Stomach (tissue), 4 donors: ENCODE measurements at regions not wholly inside any gene's neighbourhood (a gene's known extent, or its start where the extent isn't known, plus 50 kb on each side); places are given as distances from the start of the nearest gene placed in this dataset.
A peak's percentile ranks its signal among the peaks of the same experiment; 100 is the strongest.

ENCODE experiments used
- EP300 ChIP-seq: sonication (generic); formaldehyde crosslinking; IDR thresholded peaks from one replicate; pipeline ENCODE4 v1.6.1; 2017; ENCODE audit warnings: antibody characterized with exemption
- POLR2AphosphoS5 ChIP-seq, 3 donors: sonication (generic); formaldehyde crosslinking; IDR thresholded peaks; one replicate each; pipeline ENCODE4 v1.6.1; 2016; ENCODE audit warnings: antibody characterized with exemption in 3 of 3
- TF ChIP-seq, protein P1 (sequence below), 7 experiments: fragments of 450-650 bp in 4 of 7; fragments of 200-600 bp in 3 of 7; sonication (generic) in 3 of 7; IDR thresholded peaks; one replicate each; pipeline ENCODE4 v1.5.1; 2016 to 2019; ENCODE audit warnings: antibody characterized with exemption in 7 of 7, control low read depth in 2 of 7, mild to moderate bottlenecking in 1 of 7

- TF ChIP-seq EP300 (no peak), POLR2AphosphoS5 (IDR thresholded peaks at IDR 0.05) (peak in 1 of 3 donors; percentile 36)
- TF ChIP-seq, protein P1, sequence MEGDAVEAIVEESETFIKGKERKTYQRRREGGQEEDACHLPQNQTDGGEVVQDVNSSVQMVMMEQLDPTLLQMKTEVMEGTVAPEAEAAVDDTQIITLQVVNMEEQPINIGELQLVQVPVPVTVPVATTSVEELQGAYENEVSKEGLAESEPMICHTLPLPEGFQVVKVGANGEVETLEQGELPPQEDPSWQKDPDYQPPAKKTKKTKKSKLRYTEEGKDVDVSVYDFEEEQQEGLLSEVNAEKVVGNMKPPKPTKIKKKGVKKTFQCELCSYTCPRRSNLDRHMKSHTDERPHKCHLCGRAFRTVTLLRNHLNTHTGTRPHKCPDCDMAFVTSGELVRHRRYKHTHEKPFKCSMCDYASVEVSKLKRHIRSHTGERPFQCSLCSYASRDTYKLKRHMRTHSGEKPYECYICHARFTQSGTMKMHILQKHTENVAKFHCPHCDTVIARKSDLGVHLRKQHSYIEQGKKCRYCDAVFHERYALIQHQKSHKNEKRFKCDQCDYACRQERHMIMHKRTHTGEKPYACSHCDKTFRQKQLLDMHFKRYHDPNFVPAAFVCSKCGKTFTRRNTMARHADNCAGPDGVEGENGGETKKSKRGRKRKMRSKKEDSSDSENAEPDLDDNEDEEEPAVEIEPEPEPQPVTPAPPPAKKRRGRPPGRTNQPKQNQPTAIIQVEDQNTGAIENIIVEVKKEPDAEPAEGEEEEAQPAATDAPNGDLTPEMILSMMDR (IDR thresholded peaks at IDR 0.05) = no peak
Measured at GRCh38 chr15:39404767-39405181, 176.1 kb upstream of the THBS1 start.
